Neuronal stem cell (in vitro differentiated cells): ENCODE measurements at regions not wholly inside any gene's neighbourhood (a gene's known extent, or its start where the extent isn't known, plus 50 kb on each side); places are given as distances from the start of the nearest gene placed in this dataset.

Experiments
- DNase-seq: peaks from one replicate; pipeline ENCODE4 v3.0.0-alpha.2; 2013; ENCODE audit warnings: low spot score
- H2AFZ ChIP-seq: one replicate; pipeline ENCODE4 v1.6.1; 2013; ENCODE audit warnings: mild to moderate bottlenecking, low read length, inconsistent platforms
- H2AK5ac ChIP-seq: 2 replicates; pipeline ENCODE4 v1.6.1; 2013; ENCODE audit warnings: low read depth, mild to moderate bottlenecking, inconsistent platforms, low read length, moderate library complexity, mixed read lengths
- H2BK120ac ChIP-seq: 2 replicates; pipeline ENCODE4 v1.6.1; 2013; ENCODE audit warnings: low read depth, mild to moderate bottlenecking, inconsistent platforms, low read length, moderate library complexity, mixed read lengths
- H2BK12ac ChIP-seq: one replicate; pipeline ENCODE4 v1.6.1; 2013; ENCODE audit warnings: low read length, inconsistent platforms
- H2BK15ac ChIP-seq: 2 replicates; pipeline ENCODE4 v1.6.1; 2013; ENCODE audit warnings: mild to moderate bottlenecking, low read length, inconsistent platforms, mixed read lengths
- H2BK5ac ChIP-seq: one replicate; pipeline ENCODE4 v1.6.1; 2013; ENCODE audit warnings: inconsistent platforms, mild to moderate bottlenecking, low read length, moderate library complexity
- H3K14ac ChIP-seq: one replicate; pipeline ENCODE4 v1.6.1; 2013; ENCODE audit warnings: low read length, inconsistent platforms
- H3K18ac ChIP-seq: 2 replicates; pipeline ENCODE4 v1.6.1; 2013; ENCODE audit warnings: low read length, inconsistent platforms
- H3K23ac ChIP-seq: 2 replicates; pipeline ENCODE4 v1.6.1; 2013; ENCODE audit warnings: low read depth, mild to moderate bottlenecking, mixed read lengths, low read length, inconsistent platforms; ENCODE audit not compliant: poor library complexity
- H3K27ac ChIP-seq: replicated peaks from 3 replicates; pipeline ENCODE4 v1.5.1; 2013; ENCODE audit warnings: low read length, inconsistent platforms
- H3K27me3 ChIP-seq, 3 experiments: 2 replicates each; pipeline ENCODE4 v1.6.1; 2013; ENCODE audit warnings: low read length in 3 of 3, mild to moderate bottlenecking in 2 of 3, inconsistent platforms in 1 of 3, low read depth in 1 of 3, mixed read lengths in 1 of 3, moderate library complexity in 1 of 3; ENCODE audit not compliant: control insufficient read depth in 3 of 3, insufficient read depth in 3 of 3
- H3K36me3 ChIP-seq, 2 donors: replicated peaks in 1 of 2; 2 replicates each; pipeline ENCODE4 v1.6.1; 2013; ENCODE audit warnings: low read length in 2 of 2; ENCODE audit not compliant: control insufficient read depth in 2 of 2, insufficient read depth in 2 of 2
- H3K4ac ChIP-seq: 2 replicates; pipeline ENCODE4 v1.6.1; 2013; ENCODE audit warnings: inconsistent platforms, mild to moderate bottlenecking, low read length, moderate library complexity
- H3K4me1 ChIP-seq, 2 donors: 1 replicate in 1 of 2; 2 replicates in 1 of 2; pipeline ENCODE4 v1.6.1; 2013; ENCODE audit warnings: low read length in 2 of 2, low read depth in 1 of 2; ENCODE audit not compliant: control insufficient read depth in 2 of 2, insufficient read depth in 1 of 2
- H3K4me2 ChIP-seq: one replicate; pipeline ENCODE4 v1.6.1; 2013; ENCODE audit warnings: mild to moderate bottlenecking, low read length, inconsistent platforms; ENCODE audit not compliant: insufficient read depth, poor library complexity, severe bottlenecking
- H3K4me3 ChIP-seq, 2 donors: 2 replicates each; pipeline ENCODE4 v1.5.1; 2013; ENCODE audit warnings: low read length in 2 of 2, mild to moderate bottlenecking in 2 of 2, inconsistent platforms in 1 of 2, moderate library complexity in 1 of 2
- H3K79me1 ChIP-seq: one replicate; pipeline ENCODE4 v1.6.1; 2013; ENCODE audit warnings: low read depth, mild to moderate bottlenecking, inconsistent platforms, low read length, moderate library complexity
- H3K9ac ChIP-seq: one replicate; pipeline ENCODE4 v1.6.1; 2013; ENCODE audit warnings: mild to moderate bottlenecking, low read depth, low read length, inconsistent platforms; ENCODE audit not compliant: poor library complexity
- H3K9me3 ChIP-seq, 2 donors: replicated peaks in 1 of 2; 2 replicates each; pipeline versions ENCODE3 to v1.6.1; 2013; ENCODE audit warnings: low read length in 2 of 2, mild to moderate bottlenecking in 2 of 2, inconsistent platforms in 1 of 2, low read depth in 1 of 2, mixed read lengths in 1 of 2, moderate library complexity in 1 of 2; ENCODE audit not compliant: control insufficient read depth in 2 of 2, insufficient read depth in 1 of 2
- H4K8ac ChIP-seq: one replicate; pipeline ENCODE4 v1.6.1; 2013; ENCODE audit warnings: low read depth, mild to moderate bottlenecking, inconsistent platforms, low read length, moderate library complexity
- H4K91ac ChIP-seq: one replicate; pipeline ENCODE4 v1.6.1; 2013; ENCODE audit warnings: low read length, low read depth, mild to moderate bottlenecking, inconsistent platforms; ENCODE audit not compliant: poor library complexity
- WGBS, 2 donors: extraction: QIAGEN DNeasy Blood & Tissue Kit; methylation state at CpG; one replicate each; pipeline ENCODE4 v1.1.7; 2013; ENCODE audit warnings: missing lambda C conversion rate in 2 of 2, mixed read lengths in 1 of 2; ENCODE audit not compliant: insufficient read length in 2 of 2, insufficient replicate concordance in 1 of 2; ENCODE audit errors: extremely low coverage in 2 of 2; 5-methylcytosine and 5-hydroxymethylcytosine counted together

GRCh38 chr10:42990721-42991441, 86.0 kb upstream of the RET start:
- H2AFZ ChIP-seq = no peak overlapping the region
- peak overlapping the region; percentile 25 for H4K8ac ChIP-seq
- no peak overlapping the region for H3K9ac ChIP-seq
- peaks cover 2 to 8% of the 10 kb centered on the region in 2 donors for H3K4me1 ChIP-seq
- no peaks in the 10 kb centered on the region for H3K36me3 ChIP-seq
- H3K4me3 ChIP-seq = no peak overlapping the region
- H2BK15ac ChIP-seq = peak overlapping the region; percentile 52
- peak overlapping the region; percentile 29 for H2BK120ac ChIP-seq
- DNase-seq = no peak
- H2BK12ac ChIP-seq = no peak overlapping the region
- H2BK5ac ChIP-seq = no peak overlapping the region
- H3K79me1 ChIP-seq = no peaks in the 10 kb centered on the region
- peak overlapping the region; percentile 54 for H2AK5ac ChIP-seq
- no peak overlapping the region for H4K91ac ChIP-seq
- peak overlapping the region; percentile 88 for H3K18ac ChIP-seq
- no peak overlapping the region for H3K23ac ChIP-seq
- H3K27ac ChIP-seq = no peak overlapping the region
- no peaks in the 10 kb centered on the region for H3K9me3 ChIP-seq
- no peak overlapping the region for H3K4me2 ChIP-seq
- no peaks in the 10 kb centered on the region for H3K27me3 ChIP-seq
- H3K4ac ChIP-seq = no peak overlapping the region
- H3K14ac ChIP-seq = peak overlapping the region; percentile 43
- no CpG with 5 or more reads among the region's 18 CpGs for WGBS, 2 donors

- H2BK12ac ChIP-seq = no peak overlapping the region
- no peak overlapping the region for H3K27ac ChIP-seq
- peak overlapping the region; percentile 88 for H3K18ac ChIP-seq
- peak overlapping the region; percentile 29 for H2BK120ac ChIP-seq
- H2AFZ ChIP-seq = no peak overlapping the region
- no peaks in the 10 kb centered on the region for H3K27me3 ChIP-seq
- WGBS, 2 donors = no CpG with 5 or more reads among the region's 10 CpGs
- peak overlapping the region; percentile 54 for H2AK5ac ChIP-seq
- H3K4me3 ChIP-seq = no peak overlapping the region
- H3K23ac ChIP-seq = no peak overlapping the region
- H3K36me3 ChIP-seq = no peaks in the 10 kb centered on the region
- H3K9me3 ChIP-seq = no peaks in the 10 kb centered on the region
- no peak overlapping the region for H3K4me2 ChIP-seq
- H2BK15ac ChIP-seq = no peak overlapping the region
- H3K4ac ChIP-seq = no peak overlapping the region
- H3K79me1 ChIP-seq = no peaks in the 10 kb centered on the region
- DNase-seq = no peak
- no peak overlapping the region for H4K8ac ChIP-seq
- H4K91ac ChIP-seq = no peak overlapping the region
- H3K4me1 ChIP-seq = peaks cover 2 to 8% of the 10 kb centered on the region in 2 donors
- H2BK5ac ChIP-seq = no peak overlapping the region
- peak overlapping the region; percentile 38 for H3K9ac ChIP-seq
- H3K14ac ChIP-seq = no peak overlapping the region
Measured at GRCh38 chr10:42991442-42992098, 85.3 kb upstream of the RET start.

GRCh38 chr10:42992156-42992956, 84.5 kb upstream of the RET start:
- no CpG with 5 or more reads among the region's 12 CpGs for WGBS, 2 donors
- Histone ChIP-seq H4K91ac (no peak overlapping the region), H2BK12ac (no peak overlapping the region), H4K8ac (no peak overlapping the region), H3K36me3 (no peaks in the 10 kb centered on the region), H3K4me3 (no peak overlapping the region), H2AK5ac (no peak overlapping the region), H3K23ac (no peak overlapping the region), H3K27me3 (no peaks in the 10 kb centered on the region), H3K9ac (no peak overlapping the region), H2BK15ac (no peak overlapping the region), H3K14ac (no peak overlapping the region), H2AFZ (no peak overlapping the region), H3K4me1 (peaks cover 2 to 8% of the 10 kb centered on the region in 2 donors), H2BK5ac (peak overlapping the region; percentile 10), H3K27ac (no peak overlapping the region), H3K79me1 (no peaks in the 10 kb centered on the region), H3K4ac (no peak overlapping the region), H3K4me2 (no peak overlapping the region), H3K9me3 (no peaks in the 10 kb centered on the region), H3K18ac (peak overlapping the region; percentile 20), H2BK120ac (no peak overlapping the region)
- DNase-seq = no peak

- Histone ChIP-seq H2BK12ac (no peak overlapping the region), H4K91ac (no peak overlapping the region), H3K4ac (no peak overlapping the region), H2BK120ac (no peak overlapping the region), H3K18ac (peak overlapping the region; percentile 20), H3K9ac (no peak overlapping the region), H3K4me1 (peaks cover 2 to 8% of the 10 kb centered on the region in 2 donors), H3K23ac (no peak overlapping the region), H3K14ac (no peak overlapping the region), H3K27me3 (no peaks in the 10 kb centered on the region), H2AK5ac (no peak overlapping the region), H4K8ac (no peak overlapping the region), H2BK5ac (no peak overlapping the region), H2AFZ (no peak overlapping the region), H3K4me2 (no peak overlapping the region), H3K36me3 (no peaks in the 10 kb centered on the region), H3K4me3 (no peak overlapping the region), H3K9me3 (no peaks in the 10 kb centered on the region), H3K27ac (no peak overlapping the region), H2BK15ac (no peak overlapping the region), H3K79me1 (no peaks in the 10 kb centered on the region)
- no CpG with 5 or more reads among the region's 13 CpGs for WGBS, 2 donors
- no peak for DNase-seq
Measured at GRCh38 chr10:42992957-42993390, 83.9 kb upstream of the RET start.
